ENCODE measurements at regions not wholly inside any gene's neighbourhood (a gene's known extent, or its start where the extent isn't known, plus 50 kb on each side); places are given as distances from the start of the nearest gene placed in this dataset.
A peak's percentile ranks its signal among the peaks of the same experiment; 100 is the strongest.

- no peak overlapping the region for H3K4me3 ChIP-seq (ENCODE audit: low read depth, low read length)
- no peak for DNase-seq (ENCODE audit: low read depth)
- TF ChIP-seq POLR2A (IDR thresholded peaks at IDR 0.05; ENCODE audit: extremely low read depth, insufficient read length) (no peak), MYC (IDR thresholded peaks at IDR 0.05; ENCODE audit: low read depth, low read length) (no peak), CTCF (IDR thresholded peaks at IDR 0.05; ENCODE audit: low read depth, low read length) (no peak)
- TF ChIP-seq, protein P1, sequence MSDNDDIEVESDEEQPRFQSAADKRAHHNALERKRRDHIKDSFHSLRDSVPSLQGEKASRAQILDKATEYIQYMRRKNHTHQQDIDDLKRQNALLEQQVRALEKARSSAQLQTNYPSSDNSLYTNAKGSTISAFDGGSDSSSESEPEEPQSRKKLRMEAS (IDR thresholded peaks at IDR 0.05; ENCODE audit: low read depth, low read length), result no peak
Measured at GRCh38 chr3:67864587-67865183, 210.3 kb upstream of the SUCLG2 start.

DNA sequence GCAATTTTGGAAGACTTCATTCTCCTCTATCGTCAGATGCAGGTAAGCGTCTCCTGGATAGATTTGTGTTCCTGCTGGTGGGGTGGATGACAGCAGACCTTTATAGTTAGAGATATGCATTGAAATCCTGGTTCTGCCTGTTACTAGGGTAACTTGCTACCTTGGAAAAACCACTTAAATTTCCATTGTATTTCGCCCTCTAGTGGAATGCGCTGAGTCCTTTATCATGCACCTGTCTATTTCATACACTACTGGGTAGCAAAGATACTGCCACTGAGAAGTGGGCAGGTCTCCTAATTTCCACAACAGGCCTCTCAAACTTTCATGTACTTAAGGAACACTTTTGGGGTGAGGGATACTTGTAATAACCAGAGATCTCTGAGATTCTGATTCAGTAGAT lies 209.5 kb upstream of the SUCLG2 start:
- peak; percentile 24 for DNase-seq (ENCODE audit: low read depth)

GRCh38 chr3:67860429-67860828 lies 206.0 kb upstream of the SUCLG2 start:
- DNase-seq (ENCODE audit: low read depth), result no peak
- no peak overlapping the region for H3K4me3 ChIP-seq (ENCODE audit: low read depth, low read length)
- no peak for TF ChIP-seq POLR2A (IDR thresholded peaks at IDR 0.05; ENCODE audit: extremely low read depth, insufficient read length)

More for the DNA sequence above, 209.5 kb upstream of the SUCLG2 start:
- TF ChIP-seq CTCF (IDR thresholded peaks at IDR 0.05; ENCODE audit: low read depth, low read length) (peak; percentile 28), MYC (IDR thresholded peaks at IDR 0.05; ENCODE audit: low read depth, low read length) (no peak)
- H3K4me3 ChIP-seq (ENCODE audit: low read depth, low read length), result no peak overlapping the region

DNA sequence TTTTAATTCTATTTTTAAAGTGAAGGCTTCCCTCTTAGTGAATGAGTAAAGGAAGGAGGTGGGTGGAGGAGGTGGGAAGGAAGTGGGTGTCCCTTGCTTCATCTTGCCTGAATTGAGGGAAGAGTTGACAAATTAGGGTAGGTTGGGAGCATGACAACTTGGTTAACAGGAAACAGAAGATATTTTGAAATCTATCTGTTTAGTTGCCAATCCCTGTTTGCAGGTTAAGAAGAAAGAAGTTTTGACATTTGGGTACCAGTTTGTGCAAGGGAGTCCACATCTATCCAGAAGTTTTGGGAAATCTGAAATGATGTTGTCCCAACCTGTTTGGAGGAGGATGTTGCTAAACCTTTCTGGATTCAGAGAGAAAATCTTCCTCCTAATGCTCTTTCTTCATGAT lies 204.1 kb upstream of the SUCLG2 start:
- DNase-seq (ENCODE audit: low read depth), result no peak
- TF ChIP-seq POLR2A (IDR thresholded peaks at IDR 0.05; ENCODE audit: extremely low read depth, insufficient read length) (no peak), CTCF (IDR thresholded peaks at IDR 0.05; ENCODE audit: low read depth, low read length) (no peak), MYC (IDR thresholded peaks at IDR 0.05; ENCODE audit: low read depth, low read length) (no peak)
- TF ChIP-seq, protein P1 (IDR thresholded peaks at IDR 0.05; ENCODE audit: low read depth, low read length), result no peak
- H3K4me3 ChIP-seq (ENCODE audit: low read depth, low read length), result no peak overlapping the region

DNA sequence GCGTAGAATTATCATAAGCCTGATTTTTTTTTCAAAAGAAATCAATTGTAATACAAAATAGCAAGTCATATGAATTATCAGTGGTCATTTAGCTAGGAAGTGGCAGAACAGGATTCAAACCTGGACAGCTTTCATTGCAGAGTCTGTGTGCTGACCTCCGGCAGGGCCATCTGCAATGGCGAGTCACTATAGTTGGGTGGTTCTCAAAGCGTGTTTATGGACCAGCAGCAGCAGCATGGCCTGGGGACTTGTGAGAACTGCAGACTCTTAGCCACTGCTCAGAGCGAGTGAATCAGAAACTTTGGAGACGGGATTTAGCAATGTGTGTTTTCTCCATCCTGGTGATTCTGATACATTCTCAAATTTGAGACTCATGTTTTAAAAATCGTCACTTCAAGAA lies 202.3 kb upstream of the SUCLG2 start:
- no peak for DNase-seq (ENCODE audit: low read depth)
- no peak overlapping the region for H3K4me3 ChIP-seq (ENCODE audit: low read depth, low read length)
- TF ChIP-seq, protein P1 (IDR thresholded peaks at IDR 0.05; ENCODE audit: low read depth, low read length), result no peak
- TF ChIP-seq CTCF (IDR thresholded peaks at IDR 0.05; ENCODE audit: low read depth, low read length) (no peak), POLR2A (IDR thresholded peaks at IDR 0.05; ENCODE audit: extremely low read depth, insufficient read length) (no peak), MYC (IDR thresholded peaks at IDR 0.05; ENCODE audit: low read depth, low read length) (no peak)

- no peak for TF ChIP-seq MYC (IDR thresholded peaks at IDR 0.05; ENCODE audit: low read depth, low read length)
- TF ChIP-seq, protein P1 (IDR thresholded peaks at IDR 0.05; ENCODE audit: low read depth, low read length), result no peak
- no peak for TF ChIP-seq POLR2A (IDR thresholded peaks at IDR 0.05; ENCODE audit: extremely low read depth, insufficient read length)
- no peak for TF ChIP-seq CTCF (IDR thresholded peaks at IDR 0.05; ENCODE audit: low read depth, low read length)
- H3K4me3 ChIP-seq (ENCODE audit: low read depth, low read length), result no peak overlapping the region
- no peak for DNase-seq (ENCODE audit: low read depth)
Measured at GRCh38 chr3:67854663-67855062, 200.3 kb upstream of the SUCLG2 start.

All from NB4 (cell line).